ENCODE measurements at regions not wholly inside any gene's neighbourhood (a gene's known extent, or its start where the extent isn't known, plus 50 kb on each side); places are given as distances from the start of the nearest gene placed in this dataset.

DNA sequence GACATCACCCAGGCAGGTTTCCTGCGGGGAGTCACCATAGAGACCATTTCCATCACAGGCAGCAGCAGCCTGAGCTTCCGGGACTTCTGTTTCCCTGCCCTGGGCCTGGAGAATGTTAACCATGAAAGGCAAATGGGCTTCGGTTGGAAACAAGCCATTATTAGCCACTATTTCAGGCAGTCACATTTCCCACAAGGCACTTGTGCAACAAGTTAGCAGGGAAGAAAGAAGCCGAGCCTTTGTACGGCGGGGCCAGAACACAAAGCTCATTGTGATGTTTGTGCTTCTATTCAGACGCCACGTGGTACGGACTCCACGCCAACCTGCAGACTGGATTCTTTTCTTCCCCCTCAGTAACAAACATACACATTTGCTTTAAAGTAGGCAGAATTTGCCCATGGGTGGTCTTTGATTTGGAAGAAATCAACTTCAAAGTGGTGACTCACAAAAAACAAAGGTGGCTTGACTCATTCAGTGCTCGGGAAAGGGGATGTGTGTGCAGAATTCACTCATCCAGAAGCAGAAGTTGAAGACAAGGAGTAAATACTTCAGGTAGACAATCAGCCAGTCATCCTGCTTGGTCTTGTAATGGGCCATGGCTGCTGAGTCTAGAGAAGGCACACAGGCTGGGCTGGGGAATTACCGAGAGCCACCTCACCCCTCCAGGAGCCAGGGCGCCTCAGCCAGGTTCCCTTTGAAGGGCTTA, 154.2 kb upstream of the PRMT8 start:
- ATAC-seq (no peak), DNase-seq (ENCODE audit: low spot score) (no peak)

DNA sequence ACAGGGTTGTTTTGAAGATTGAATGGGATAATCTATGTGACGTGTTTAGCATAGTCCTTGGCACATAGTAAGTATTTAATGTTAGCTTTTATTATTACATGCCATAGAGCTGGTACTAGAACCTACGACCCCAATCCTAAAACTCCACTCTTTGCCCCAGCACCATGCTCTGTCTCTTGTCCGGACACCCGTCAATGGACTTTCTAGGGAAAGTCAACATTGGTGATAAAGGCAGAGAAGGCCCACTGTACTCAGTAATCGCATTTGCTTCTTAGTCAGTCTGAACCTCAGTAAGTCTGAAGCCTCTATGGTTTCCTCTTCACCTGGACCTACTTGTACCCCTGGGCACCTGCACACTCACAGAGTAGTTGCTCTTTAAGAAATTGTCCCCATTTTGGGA, 153.1 kb upstream of the PRMT8 start:
- DNase-seq (ENCODE audit: low spot score) (no peak), ATAC-seq (no peak)

DNA sequence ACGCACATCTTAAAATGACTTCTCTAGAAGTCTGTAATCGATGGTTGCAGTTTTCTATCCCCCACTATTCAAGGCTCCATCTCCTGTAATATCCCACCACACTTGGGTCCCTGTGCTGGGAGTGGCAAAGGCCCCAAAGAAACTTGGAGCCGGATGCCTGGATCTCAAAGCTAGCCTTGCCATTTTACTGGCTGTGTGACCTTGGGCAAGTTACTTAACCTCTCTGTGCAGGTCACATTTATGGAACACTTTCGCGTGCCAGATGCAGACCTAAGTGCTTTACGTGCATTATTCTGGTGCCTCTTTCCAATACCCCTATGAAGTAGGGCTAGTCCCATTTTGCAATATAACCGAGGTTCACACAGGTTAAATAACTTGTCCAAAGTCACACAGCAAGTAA, 151.8 kb upstream of the PRMT8 start:
- DNase-seq (ENCODE audit: low spot score) (no peak), ATAC-seq (no peak)

DNA sequence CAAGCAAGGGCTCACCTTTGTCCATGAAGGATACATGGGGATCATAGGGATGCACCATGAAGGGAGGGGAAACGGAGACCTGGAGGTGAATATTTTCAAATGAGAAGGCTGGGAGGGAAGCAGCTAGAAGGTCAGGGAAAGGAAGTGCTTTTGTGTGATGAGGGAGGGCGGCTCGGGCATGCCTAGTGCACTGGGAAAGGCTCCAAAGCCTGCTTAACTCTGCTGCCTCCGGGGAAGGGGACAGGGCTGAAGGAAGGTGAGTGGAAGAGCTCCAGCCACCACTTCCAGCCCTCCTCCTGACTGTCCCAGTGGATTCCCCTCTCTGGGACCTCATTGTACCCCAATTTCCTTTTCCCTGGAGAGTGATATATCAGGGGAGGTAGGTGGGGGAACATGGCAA, 149.4 kb upstream of the PRMT8 start:
- DNase-seq (ENCODE audit: low spot score) (no peak), ATAC-seq (no peak)

DNA sequence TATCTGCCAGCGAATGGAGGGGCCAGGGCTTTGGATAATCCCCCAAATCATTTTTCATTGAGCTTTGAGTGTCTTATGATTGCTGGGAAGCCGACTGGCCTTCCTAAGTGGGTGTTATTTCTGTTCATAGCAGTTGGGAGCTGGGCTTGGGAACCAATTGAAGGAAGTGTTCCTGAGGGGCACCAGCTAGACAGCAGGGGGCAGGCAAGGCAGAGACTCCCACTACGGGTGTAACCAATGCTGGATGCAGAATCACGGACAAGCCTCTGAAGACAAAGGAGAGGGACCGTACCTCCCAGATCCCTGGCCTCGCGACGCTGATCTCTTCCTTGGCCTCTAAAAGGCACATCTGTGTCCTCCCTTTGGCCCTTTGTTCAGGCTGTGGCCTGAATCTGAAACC, 149.0 kb upstream of the PRMT8 start:
- DNase-seq (ENCODE audit: low spot score) (no peak), ATAC-seq (no peak)

DNA sequence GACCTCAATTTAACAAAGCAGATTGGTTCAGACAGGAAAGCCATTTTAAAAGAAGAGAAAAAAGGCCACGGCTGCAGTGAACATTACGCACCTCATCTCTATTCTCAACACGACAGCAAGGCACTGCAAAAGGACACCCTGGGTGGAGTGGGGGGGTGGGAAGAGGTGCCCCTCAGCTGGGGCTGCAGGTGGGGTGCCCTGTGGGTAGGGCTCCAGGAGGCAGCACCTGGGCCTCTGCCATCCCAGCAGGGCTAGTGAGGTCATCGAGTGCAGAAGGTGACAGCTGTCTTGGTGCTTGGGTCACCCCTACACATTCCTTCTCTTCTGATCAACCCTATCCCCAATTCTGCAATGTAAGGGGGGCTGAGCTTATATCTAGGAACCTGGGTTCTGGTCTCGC, 142.9 kb upstream of the PRMT8 start:
- DNase-seq (ENCODE audit: low spot score), result no peak
- no peak for ATAC-seq

DNA sequence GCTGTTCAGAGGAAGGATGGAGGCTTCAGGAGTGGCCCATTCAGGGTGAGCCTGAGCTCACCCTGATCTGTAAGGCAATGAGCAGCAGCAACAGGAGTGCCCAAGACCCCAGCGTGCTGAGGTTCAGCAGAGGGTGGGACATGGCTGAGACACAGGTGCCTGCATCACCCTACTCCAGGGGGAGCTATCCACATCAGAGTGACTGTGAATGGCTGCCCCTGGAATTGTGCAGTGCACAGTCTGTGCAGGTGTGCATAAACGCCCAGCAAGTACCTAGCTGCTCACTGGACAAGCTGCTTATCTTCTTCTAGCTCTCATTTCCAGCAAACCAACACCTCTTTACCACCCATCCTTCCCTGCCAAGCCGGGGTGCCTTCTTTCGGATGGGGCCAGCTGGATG, 140.6 kb upstream of the PRMT8 start:
- DNase-seq (ENCODE audit: low spot score), result no peak
- no peak for ATAC-seq

DNA sequence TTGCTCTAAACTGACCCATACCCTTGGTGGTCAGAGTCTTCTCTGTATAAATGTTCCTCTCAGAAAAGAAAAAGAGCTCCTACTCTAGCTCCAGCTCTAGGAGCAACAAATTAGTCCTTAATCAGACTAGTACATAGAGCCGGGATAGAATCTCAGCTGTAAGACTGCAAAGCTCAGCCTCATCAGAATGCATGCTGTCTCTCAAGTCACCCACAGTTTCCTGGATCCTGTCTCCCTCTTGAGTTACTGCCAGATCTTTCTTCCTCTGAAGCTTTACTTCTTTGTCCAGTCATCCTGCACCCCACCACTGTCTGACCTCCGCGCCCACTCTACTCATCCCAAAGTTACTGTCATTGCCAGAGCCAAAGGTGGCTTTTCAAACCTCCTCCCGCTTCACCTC, 139.3 kb upstream of the PRMT8 start:
- no peak for ATAC-seq
- DNase-seq (ENCODE audit: low spot score), result no peak

DNA sequence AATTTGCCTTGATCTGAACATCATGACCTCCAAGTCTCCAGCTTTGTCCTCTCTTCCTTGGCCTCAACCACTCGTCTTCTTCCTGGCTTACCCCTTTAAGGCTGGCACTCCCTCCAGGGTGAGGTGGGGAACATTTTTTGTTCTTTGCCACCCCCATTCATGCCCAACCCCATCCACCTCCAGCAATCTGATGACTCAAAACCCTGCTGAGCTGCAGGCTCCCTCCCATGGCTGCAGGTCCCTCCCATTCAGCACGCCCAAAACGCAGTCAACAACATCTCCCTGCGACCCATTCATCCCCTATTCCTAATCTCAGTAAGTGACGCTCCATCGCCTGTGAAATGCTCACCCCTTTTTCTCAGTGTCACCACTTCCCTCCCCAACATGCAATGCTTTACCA, 138.8 kb upstream of the PRMT8 start:
- ATAC-seq (no peak), DNase-seq (ENCODE audit: low spot score) (no peak)

DNA sequence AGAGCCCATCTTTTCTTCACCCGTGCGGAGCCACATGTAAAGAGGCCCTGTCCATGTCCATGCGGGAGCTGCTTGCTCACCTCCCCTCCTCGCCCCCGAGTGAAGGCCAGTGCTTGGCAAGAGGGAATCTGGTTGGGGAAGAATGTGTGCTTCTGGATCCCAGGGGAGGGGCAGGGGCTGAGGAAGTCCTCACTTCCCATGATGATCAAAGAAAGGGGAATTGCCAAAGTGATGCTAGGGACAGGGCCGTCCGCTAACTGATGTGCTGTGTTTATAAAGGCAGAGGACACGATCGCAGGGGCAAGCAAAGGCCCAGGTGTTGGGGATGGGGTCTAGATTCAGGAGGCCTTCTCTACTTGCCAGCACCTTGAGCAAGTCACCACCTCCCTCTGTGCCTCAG, 137.4 kb upstream of the PRMT8 start:
- no peak for ATAC-seq
- no peak for DNase-seq (ENCODE audit: low spot score)

DNA sequence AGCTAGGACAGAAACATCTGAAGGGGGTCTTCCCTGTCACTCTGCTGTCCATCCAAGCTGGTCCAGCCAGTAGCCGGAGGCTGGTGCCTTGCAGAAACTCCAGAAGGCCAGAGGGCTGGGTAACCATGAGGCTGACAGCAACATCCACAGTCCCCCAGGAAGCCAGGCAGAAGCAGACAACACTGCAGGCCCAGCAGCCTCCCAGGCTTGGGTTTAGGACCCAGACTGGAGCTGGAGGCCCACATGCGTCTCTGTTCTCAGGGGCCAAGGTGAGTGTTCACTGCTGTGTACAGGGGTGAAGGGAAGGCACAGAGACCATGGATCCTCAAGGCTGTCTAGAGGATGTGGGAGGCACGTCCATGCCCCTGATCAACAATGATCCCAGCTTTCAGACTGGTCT, 136.4 kb upstream of the PRMT8 start:
- ATAC-seq (no peak), DNase-seq (ENCODE audit: low spot score) (no peak)

DNA sequence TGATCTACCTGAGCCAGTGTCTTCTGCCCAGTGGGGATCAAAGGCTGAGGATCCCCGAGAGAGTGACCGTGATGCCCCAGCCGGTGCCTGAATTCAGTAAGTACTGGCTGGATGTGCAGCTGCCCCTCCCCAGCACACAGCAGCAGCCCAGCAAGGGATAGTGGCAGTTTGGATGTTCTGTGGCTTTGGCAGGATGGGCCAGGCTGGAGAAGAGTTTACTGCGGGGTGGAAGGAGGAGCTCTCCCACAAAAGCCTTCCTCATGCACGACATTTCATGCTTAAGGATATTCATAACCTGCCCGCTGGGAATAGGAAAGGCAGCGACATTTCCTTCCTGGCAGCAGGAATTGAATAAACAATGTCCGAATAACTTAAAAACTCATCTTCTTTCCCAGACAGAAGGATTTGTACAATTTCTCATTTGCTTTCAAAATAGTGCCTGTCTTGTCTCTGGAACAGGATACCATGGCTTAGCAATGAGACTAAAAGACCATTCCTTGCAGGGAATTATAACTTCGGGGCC, 135.6 kb upstream of the PRMT8 start:
- no peak for DNase-seq (ENCODE audit: low spot score)

DNA sequence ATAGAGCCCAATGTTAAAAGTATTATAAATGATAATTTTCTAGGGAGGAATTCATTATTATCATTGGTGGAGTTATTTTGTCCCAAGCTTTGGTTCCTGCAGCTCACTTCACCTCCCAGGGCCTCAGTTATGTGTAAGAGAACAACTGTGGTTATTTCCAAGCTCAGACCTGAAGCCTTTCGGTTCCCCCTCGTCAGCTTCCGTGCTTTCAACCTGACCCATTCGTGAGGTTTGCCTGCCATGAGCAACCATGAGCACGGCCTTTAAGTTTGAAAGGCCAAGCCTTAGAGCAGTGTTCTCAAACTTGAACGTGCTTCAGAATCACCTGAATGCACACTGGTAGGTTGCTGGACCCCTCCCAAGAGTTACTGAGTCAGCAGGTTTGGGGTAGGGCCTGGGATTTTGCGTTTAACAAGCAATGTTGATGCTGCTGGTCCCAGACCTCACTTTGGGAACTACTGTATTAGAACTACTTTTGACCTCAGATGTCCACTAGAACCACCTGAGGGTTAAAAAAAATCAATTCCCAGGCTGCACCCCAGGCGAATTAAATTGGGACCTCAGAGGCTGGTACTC, 133.0 kb upstream of the PRMT8 start:
- no peak for ATAC-seq
- DNase-seq (ENCODE audit: low spot score), result no peak

More for the DNA sequence above, 135.6 kb upstream of the PRMT8 start:
- ATAC-seq, result no peak

DNA sequence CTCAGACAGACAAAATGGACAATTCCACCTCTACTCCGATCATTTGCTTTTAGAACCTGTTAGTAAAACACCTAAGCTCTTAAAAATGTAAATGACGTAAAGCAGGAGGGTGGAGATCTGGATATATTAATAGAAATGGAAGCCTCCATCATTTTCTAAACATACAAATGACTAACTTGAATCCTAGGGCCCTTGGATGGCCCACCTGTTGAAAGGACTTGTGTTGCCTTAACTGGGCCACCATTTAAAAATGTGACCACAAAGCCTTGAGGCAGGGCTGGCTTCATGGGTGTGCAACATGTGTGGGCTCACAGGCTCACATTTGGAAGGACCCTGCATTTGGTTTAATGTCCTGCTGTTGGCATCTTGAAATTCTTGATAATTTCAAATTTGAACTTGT, 131.5 kb upstream of the PRMT8 start:
- no peak for DNase-seq (ENCODE audit: low spot score)
- ATAC-seq, result no peak

DNA sequence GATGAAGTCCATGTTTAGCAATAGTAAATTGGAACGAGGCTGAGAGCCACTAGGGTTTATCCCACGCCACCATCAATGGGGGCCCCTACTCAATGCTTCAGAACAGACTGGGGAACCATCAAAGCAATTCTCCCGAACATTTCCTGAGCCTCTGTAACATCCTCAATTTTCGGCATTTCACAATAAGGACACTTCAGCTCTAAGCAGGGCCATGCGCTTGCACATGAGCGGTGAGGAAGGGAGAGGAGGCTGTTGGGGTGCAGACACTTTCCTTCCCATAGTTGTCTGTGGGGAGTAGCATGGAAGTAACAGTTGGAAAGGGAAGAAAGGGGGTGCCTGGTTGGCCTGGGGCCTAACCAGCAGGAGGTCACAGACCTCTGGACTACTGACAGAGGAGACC, 129.9 kb upstream of the PRMT8 start:
- no peak for ATAC-seq
- no peak for DNase-seq (ENCODE audit: low spot score)

DNA sequence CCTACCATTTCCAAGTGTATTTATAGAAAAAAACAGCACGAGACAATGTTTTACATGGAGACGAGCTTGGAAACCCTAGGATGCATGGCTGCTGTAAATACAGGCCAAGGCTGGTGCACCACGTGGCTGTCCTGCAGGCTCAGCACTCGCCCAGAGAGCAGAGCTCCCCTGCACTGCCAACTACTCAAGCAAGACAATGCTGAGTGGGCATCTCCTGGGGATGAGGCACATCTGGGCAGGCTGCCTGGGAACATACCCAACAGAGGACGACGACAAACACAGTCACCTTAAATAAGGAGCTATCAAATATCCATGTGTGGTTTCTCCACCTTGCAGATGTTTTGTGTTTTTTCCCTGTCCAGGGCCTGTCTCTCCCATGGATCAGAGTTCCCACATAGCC, 128.3 kb upstream of the PRMT8 start:
- no peak for DNase-seq (ENCODE audit: low spot score)

DNA sequence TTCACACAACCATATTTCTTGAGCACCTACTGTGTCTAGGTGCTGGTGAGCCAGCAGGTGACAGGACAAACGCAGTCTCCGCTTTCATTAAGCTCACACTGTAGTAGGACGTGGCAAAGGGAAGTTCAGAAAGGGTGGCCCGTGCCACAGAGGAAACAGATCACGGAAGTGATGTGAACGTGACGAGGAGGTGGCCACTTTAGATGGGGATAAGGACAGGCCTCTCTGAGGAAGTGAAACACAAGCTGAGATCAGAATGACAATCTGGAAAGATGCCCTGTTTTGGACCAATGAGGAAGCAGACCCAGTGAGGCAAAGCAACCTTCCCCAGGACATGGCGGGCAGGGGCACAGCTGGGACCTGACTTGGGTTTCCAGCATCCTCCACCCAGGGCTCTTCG, 127.4 kb upstream of the PRMT8 start:
- DNase-seq (ENCODE audit: low spot score) (no peak), ATAC-seq (peak; percentile 48)

More for the DNA sequence above, 128.3 kb upstream of the PRMT8 start:
- no peak for ATAC-seq

DNA sequence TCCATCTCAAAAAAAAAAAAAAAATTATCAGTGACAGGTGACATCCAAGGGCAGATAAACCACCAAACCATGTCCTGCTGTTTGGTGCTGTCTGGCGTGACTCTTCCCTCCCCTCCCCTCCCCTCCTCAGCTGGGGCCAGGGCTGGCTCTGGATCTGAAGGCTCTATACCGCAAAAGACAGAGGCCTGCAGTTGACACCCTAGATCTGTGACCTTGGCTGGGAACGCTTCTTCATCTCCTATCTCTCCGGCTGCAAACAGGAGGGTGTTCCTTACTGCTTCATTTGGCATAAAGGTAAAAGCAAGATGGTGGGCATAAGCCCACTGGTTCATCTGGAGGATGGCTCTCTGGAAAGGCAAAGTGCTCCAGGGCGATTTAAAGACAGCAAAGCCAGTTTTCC, 126.8 kb upstream of the PRMT8 start:
- no peak for ATAC-seq

DNA sequence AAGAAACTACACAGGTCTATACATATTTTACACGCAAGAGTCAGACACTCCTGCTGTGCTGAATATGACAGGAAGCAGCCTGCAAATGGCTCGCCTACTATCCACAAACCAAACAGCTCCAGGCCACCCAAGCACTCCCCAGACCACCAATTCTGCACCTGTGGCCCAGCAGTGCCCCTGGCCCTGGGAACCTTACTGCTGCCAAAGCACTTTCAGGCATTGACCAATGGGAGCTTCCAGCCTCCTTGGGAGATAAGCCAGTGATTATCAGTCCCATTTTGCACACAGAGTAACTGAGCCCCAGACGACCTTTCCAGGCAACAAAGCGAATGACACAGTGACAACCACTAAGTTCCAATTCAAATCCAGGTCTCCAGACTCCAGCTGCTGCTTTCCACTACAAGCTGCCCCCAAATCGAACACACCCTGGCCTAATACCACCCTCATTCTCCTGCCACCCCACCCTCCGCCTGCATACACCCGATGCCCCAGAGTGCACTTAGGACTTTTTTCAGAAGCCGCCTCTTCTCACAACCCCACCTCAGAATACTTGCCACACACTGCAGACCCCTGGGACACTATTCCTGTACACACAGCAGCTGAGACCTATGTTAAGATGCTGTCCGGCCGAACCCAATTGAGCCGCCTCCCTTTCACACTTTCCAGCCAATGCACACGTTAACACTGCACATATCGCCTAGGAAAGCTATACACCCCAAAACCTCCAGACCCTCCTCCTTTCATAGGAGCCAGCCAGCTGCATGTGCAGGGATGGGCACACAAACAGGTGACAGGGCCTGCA, 126.1 kb upstream of the PRMT8 start:
- DNase-seq (ENCODE audit: low spot score), result no peak
- no peak for ATAC-seq

More for the DNA sequence above, 126.8 kb upstream of the PRMT8 start:
- no peak for DNase-seq (ENCODE audit: low spot score)

DNA sequence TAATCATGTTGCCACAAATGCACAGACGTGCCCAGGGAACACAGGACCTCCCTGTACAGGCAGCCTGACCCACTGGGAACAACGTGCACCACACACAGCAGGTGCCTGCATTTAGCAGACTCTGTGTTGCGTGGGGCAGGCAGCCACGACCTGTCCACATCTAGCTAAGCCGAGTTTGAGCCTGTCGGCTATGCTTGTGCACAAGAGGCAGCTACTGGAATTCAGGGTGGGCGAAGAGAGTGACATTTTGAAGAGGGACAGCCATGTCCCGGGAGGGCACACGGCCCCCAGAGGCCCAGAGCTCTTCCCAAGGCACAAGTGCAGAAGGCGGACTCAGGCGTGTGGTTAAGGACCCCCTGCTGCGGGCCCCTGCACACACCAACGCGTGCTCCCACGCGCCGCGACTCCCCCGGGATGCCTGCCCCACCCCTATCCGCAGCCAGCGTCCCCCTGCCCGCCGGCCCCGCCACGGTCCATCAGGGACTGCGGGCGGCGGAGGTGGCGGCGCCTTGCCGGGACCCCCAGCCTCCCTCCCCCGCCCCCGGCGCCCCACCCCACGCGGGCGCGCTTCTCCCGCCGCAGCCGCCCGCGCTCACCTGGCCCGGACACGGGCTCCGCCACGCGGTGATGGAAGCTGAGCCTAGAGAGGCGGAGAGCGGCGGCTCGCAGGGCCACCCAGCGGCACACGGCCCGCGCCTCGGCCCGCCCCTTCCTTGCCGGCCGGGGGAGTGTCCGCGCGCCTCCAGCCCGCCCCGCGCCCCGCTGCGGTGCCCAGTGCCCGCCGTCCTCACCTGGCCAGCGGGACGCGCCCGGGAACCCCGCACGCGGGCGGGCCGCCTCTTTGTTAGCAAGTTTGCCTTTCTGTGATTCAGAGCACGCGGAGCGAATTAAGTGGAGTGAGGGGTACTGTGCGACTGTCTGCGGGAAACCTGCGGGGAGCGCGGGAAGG, 125.3 kb upstream of the PRMT8 start:
- no peak for DNase-seq (ENCODE audit: low spot score)
- ATAC-seq, result peak; percentile 79
